Nephron (organoid): ENCODE measurements at regions not wholly inside any gene's neighbourhood (a gene's known extent, or its start where the extent isn't known, plus 50 kb on each side); places are given as distances from the start of the nearest gene placed in this dataset.
"Not testable (repeated sequence)": the region's sequence is repeated elsewhere in the genome, so short reads cannot be mapped to it uniquely, and the experiment has no call there.

Experiments used
- H3K27ac Mint-ChIP-seq, 3 experiments: 2 replicates each; pipeline ENCODE4 v1.8.0; 2020; ENCODE audit warnings: mixed read lengths in 3 of 3, mild to moderate bottlenecking in 2 of 3, moderate library complexity in 1 of 3
- H3K27me3 Mint-ChIP-seq: 2 replicates; pipeline ENCODE4 v1.8.0; 2021; ENCODE audit warnings: low read depth, mild to moderate bottlenecking, moderate library complexity, mixed read lengths
- H3K36me3 Mint-ChIP-seq: 2 replicates; pipeline ENCODE4 v1.8.0; 2020; ENCODE audit warnings: low read depth, mixed read lengths
- H3K4me1 Mint-ChIP-seq: 2 replicates; pipeline ENCODE4 v1.8.0; 2020; ENCODE audit warnings: mixed read lengths
- H3K4me3 Mint-ChIP-seq, 3 experiments: 2 replicates each; pipeline ENCODE4 v1.8.0; 2020; ENCODE audit warnings: mild to moderate bottlenecking in 3 of 3, mixed read lengths in 3 of 3, moderate library complexity in 2 of 3
- H3K9me3 Mint-ChIP-seq: 2 replicates; pipeline ENCODE4 v1.8.0; 2020; ENCODE audit warnings: mixed read lengths
- CTCF ChIP-seq, 3 experiments: fragments of 200-600 bp; sonication (generic); IDR thresholded peaks; one replicate each; pipeline ENCODE4 v1.5.0; 2021; ENCODE audit warnings: antibody characterized with exemption in 3 of 3; ENCODE audit not compliant: unreplicated experiment in 3 of 3

- H3K36me3 Mint-ChIP-seq = no peaks in the 10 kb centered on the region
These were observed 188.3 kb downstream of the TBC1D2B start for GRCh38 chr15:77889009-77889806.

GRCh38 chr15:77887563-77888429 is 189.7 kb downstream of the TBC1D2B start:
- H3K9me3 Mint-ChIP-seq, H3K4me3 Mint-ChIP-seq, H3K27me3 Mint-ChIP-seq, H3K36me3 Mint-ChIP-seq, H3K27ac Mint-ChIP-seq: not testable (repeated sequence)
- peaks cover 24% of the 10 kb centered on the region for H3K4me1 Mint-ChIP-seq

More at GRCh38 chr15:77889009-77889806, 188.3 kb downstream of the TBC1D2B start:
- no peaks in the 10 kb centered on the region for H3K9me3 Mint-ChIP-seq
- H3K27ac Mint-ChIP-seq = peak overlapping the region; percentile 53 to 86 (median 80)
- H3K27me3 Mint-ChIP-seq = no peaks in the 10 kb centered on the region
- H3K4me1 Mint-ChIP-seq = peaks cover 19% of the 10 kb centered on the region
- no peak for TF ChIP-seq CTCF (IDR thresholded peaks at IDR 0.05; ENCODE audit: unreplicated experiment in 3 of 3)
- peak overlapping the region; percentile 12 to 52 (median 39) for H3K4me3 Mint-ChIP-seq

- Mint-ChIP-seq H3K36me3 (no peaks in the 10 kb centered on the region), H3K4me1 (peaks cover 28% of the 10 kb centered on the region), H3K9me3 (no peaks in the 10 kb centered on the region), H3K4me3 (no peak overlapping the region), H3K27ac (no peak overlapping the region), H3K27me3 (peaks cover 2% of the 10 kb centered on the region)
- no peak for TF ChIP-seq CTCF (IDR thresholded peaks at IDR 0.05; ENCODE audit: unreplicated experiment in 3 of 3)
These were observed 190.6 kb downstream of the TBC1D2B start for GRCh38 chr15:77886805-77887448.

- H3K36me3 Mint-ChIP-seq, H3K4me3 Mint-ChIP-seq, H3K27me3 Mint-ChIP-seq, H3K9me3 Mint-ChIP-seq: not testable (repeated sequence)
- peaks cover 29% of the 10 kb centered on the region for H3K4me1 Mint-ChIP-seq
- H3K27ac Mint-ChIP-seq = peak overlapping the region in 1 of 3 experiments; percentile 58
These were observed 191.5 kb downstream of the TBC1D2B start for GRCh38 chr15:77885877-77886500.

GRCh38 chr15:77883012-77883411 is 194.5 kb downstream of the TBC1D2B start:
- not testable (repeated sequence) for H3K36me3 Mint-ChIP-seq, H3K4me3 Mint-ChIP-seq, H3K9me3 Mint-ChIP-seq, H3K27me3 Mint-ChIP-seq, H3K27ac Mint-ChIP-seq
- H3K4me1 Mint-ChIP-seq = peaks cover 19% of the 10 kb centered on the region

GRCh38 chr15:77881950-77882349 is 195.6 kb downstream of the TBC1D2B start:
- peak overlapping the region; percentile 47 to 86 (median 75) for H3K27ac Mint-ChIP-seq
- TF ChIP-seq CTCF (IDR thresholded peaks at IDR 0.05; ENCODE audit: unreplicated experiment in 3 of 3) = no peak
- H3K36me3 Mint-ChIP-seq = no peaks in the 10 kb centered on the region
- peaks cover 23% of the 10 kb centered on the region for H3K4me1 Mint-ChIP-seq
- no peaks in the 10 kb centered on the region for H3K9me3 Mint-ChIP-seq
- peaks cover 8% of the 10 kb centered on the region for H3K27me3 Mint-ChIP-seq
- H3K4me3 Mint-ChIP-seq = peak overlapping the region in 2 of 3 experiments; percentile 0 to 10

GRCh38 chr15:77881535-77881934 is 196.0 kb downstream of the TBC1D2B start:
- H3K36me3 Mint-ChIP-seq, H3K4me3 Mint-ChIP-seq, H3K9me3 Mint-ChIP-seq, H3K27me3 Mint-ChIP-seq: not testable (repeated sequence)
- Mint-ChIP-seq H3K27ac (peak overlapping the region; percentile 47 to 86 (median 75)), H3K4me1 (peaks cover 23% of the 10 kb centered on the region)

- peaks cover 23% of the 10 kb centered on the region for H3K4me1 Mint-ChIP-seq
These were observed 198.0 kb downstream of the TBC1D2B start for GRCh38 chr15:77879466-77879865.

More at GRCh38 chr15:77879466-77879865, 198.0 kb downstream of the TBC1D2B start:
- H3K27ac Mint-ChIP-seq = peak overlapping the region in 1 of 3 experiments; percentile 77
- H3K4me3 Mint-ChIP-seq, H3K9me3 Mint-ChIP-seq, H3K27me3 Mint-ChIP-seq, H3K36me3 Mint-ChIP-seq: not testable (repeated sequence)
